HCT116 (cell line): ENCODE measurements at regions not wholly inside any gene's neighbourhood (a gene's known extent, or its start where the extent isn't known, plus 50 kb on each side); places are given as distances from the start of the nearest gene placed in this dataset.

Experiments used
- ATAC-seq: fragments of 200-7000 bp; cut with Tn5 transposase; 2 replicates; pipeline ENCODE4 v1.9.1; 2020; ENCODE audit warnings: mild to moderate bottlenecking, moderate library complexity
- BruUV-seq: library from RNA; stranded (reverse); fragments of 400-500 nt; replicated peaks from 2 replicates; lab custom pipeline; 2021; lab: Mats Ljungman, UMichigan
- CTCF ChIA-PET: fragments of 300-600 bp; sonication (Branson Sonifier 250); formaldehyde crosslinking; loops from one replicate; lab custom pipeline; 2021; ENCODE audit warnings: antibody characterized with exemption; lab: Charles Lee
- POLR2A ChIA-PET: fragments of 300-600, 350-600 bp; sonication (Branson Sonifier 250); formaldehyde crosslinking; loops from one replicate; lab custom pipeline; 2021; ENCODE audit warnings: antibody characterized with exemption; lab: Charles Lee
- RAD21 ChIA-PET, 2 experiments: fragments of 300-600 bp; sonication (Branson Sonifier 250); formaldehyde crosslinking; loops; one replicate each; lab custom pipeline; 2023; ENCODE audit warnings: low total read pairs in 2 of 2; ENCODE audit not compliant: uncharacterized antibody in 2 of 2, unreplicated experiment in 2 of 2, low non-redundant PET in 1 of 2; lab: Charles Lee
- DNase-seq: peaks from one replicate; pipeline ENCODE4 v3.0.0-alpha.2; 2010; ENCODE audit warnings: low read depth, low spot score
- H2AFZ ChIP-seq: fragments of 200-600 bp; shearing (Covaris generic), sonication (generic); 2 replicates; pipeline ENCODE4 v1.6.1; 2017; ENCODE audit warnings: low read depth, mixed run types, mixed read lengths, antibody characterized with exemption, low read length; ENCODE audit not compliant: poor library complexity, severe bottlenecking
- H3K27ac ChIP-seq: 2 replicates; pipeline ENCODE4 v1.5.1; 2012; ENCODE audit warnings: low read depth, low read length
- H3K27me3 ChIP-seq: fragments of 200-600 bp; sonication (generic); 2 replicates; pipeline ENCODE4 v1.6.1; 2016; ENCODE audit warnings: mixed run types, low read length, mixed read lengths; ENCODE audit not compliant: insufficient read depth
- H3K36me3 ChIP-seq, 2 experiments: fragments of 200-500 bp in 1 of 2; fragments of 200-600 bp in 1 of 2; sonication (Bioruptor generic) in 1 of 2; sonication (generic) in 1 of 2; 2 replicates each; pipeline versions ENCODE4 v1.5.1 to v1.6.1; 2014 to 2016; ENCODE audit warnings: low read length in 2 of 2, inconsistent platforms in 1 of 2, mixed read lengths in 1 of 2, mixed run types in 1 of 2; ENCODE audit not compliant: insufficient read depth in 2 of 2, control insufficient read depth in 1 of 2
- H3K4me1 ChIP-seq, 2 experiments: fragments of 200-600 bp in 1 of 2; sonication (generic) in 1 of 2; 2 replicates each; pipeline versions ENCODE4 v1.5.1 to v1.6.1; 2012 to 2017; ENCODE audit warnings: low read length in 2 of 2, inconsistent platforms in 1 of 2, mild to moderate bottlenecking in 1 of 2, mixed read lengths in 1 of 2, mixed run types in 1 of 2, moderate library complexity in 1 of 2; ENCODE audit not compliant: insufficient read depth in 2 of 2, control insufficient read depth in 1 of 2
- H3K4me2 ChIP-seq: fragments of 200-600 bp; sonication (generic); 2 replicates; pipeline ENCODE4 v1.6.1; 2017; ENCODE audit warnings: mixed run types, low read length, mixed read lengths
- H3K4me3 ChIP-seq, 2 experiments: fragments of 200-600 bp in 1 of 2; sonication (generic) in 1 of 2; replicated peaks in 1 of 2; 2 replicates each; pipeline ENCODE4 v1.5.1; 2011 to 2016; ENCODE audit warnings: low read length in 2 of 2, control low read depth in 1 of 2, low read depth in 1 of 2, mild to moderate bottlenecking in 1 of 2, mixed read lengths in 1 of 2, mixed run types in 1 of 2
- H3K79me2 ChIP-seq: fragments of 200-600 bp; sonication (generic); 2 replicates; pipeline ENCODE4 v1.6.1; 2017; ENCODE audit warnings: mild to moderate bottlenecking, mixed run types, low read length, moderate library complexity, mixed read lengths; ENCODE audit not compliant: insufficient read depth
- H3K9ac ChIP-seq: fragments of 200-600 bp; sonication (generic); 2 replicates; pipeline ENCODE4 v1.6.1; 2016; ENCODE audit warnings: low read length, mixed read lengths
- H3K9me2 ChIP-seq: fragments of 200-600 bp; sonication (generic), shearing (Covaris generic); 2 replicates; pipeline ENCODE4 v1.6.1; 2017; ENCODE audit warnings: mixed run types, mild to moderate bottlenecking, moderate library complexity; ENCODE audit not compliant: insufficient read depth
- H3K9me3 ChIP-seq, 2 experiments: fragments of 200-500 bp in 1 of 2; fragments of 200-600 bp in 1 of 2; sonication (Bioruptor generic) in 1 of 2; sonication (generic) in 1 of 2; 2 replicates each; pipeline ENCODE4 v1.6.1; 2014 to 2017; ENCODE audit warnings: low read length in 2 of 2, mixed read lengths in 2 of 2, inconsistent platforms in 1 of 2, low read depth in 1 of 2, mild to moderate bottlenecking in 1 of 2, mixed run types in 1 of 2, moderate library complexity in 1 of 2; ENCODE audit not compliant: control insufficient read depth in 1 of 2, insufficient read depth in 1 of 2
- H4K20me1 ChIP-seq: fragments of 200-600 bp; sonication (generic), shearing (Covaris generic); 2 replicates; pipeline ENCODE4 v1.6.1; 2017; ENCODE audit warnings: mixed run types, mild to moderate bottlenecking, moderate library complexity; ENCODE audit not compliant: insufficient read depth
- CBX3 ChIP-seq: IDR thresholded peaks from 2 replicates; pipeline ENCODE4 v1.6.1; 2012; ENCODE audit warnings: low read depth
- EGR1 ChIP-seq: IDR thresholded peaks from 2 replicates; pipeline ENCODE4 v1.6.1; 2012; ENCODE audit warnings: low read depth
- FOSL1 ChIP-seq: IDR thresholded peaks from 2 replicates; pipeline ENCODE4 v1.6.1; 2012; ENCODE audit warnings: low read depth
- POLR2A ChIP-seq: IDR thresholded peaks from 2 replicates; pipeline ENCODE4 v1.7.0; 2011; ENCODE audit warnings: borderline replicate concordance; ENCODE audit not compliant: insufficient read depth, insufficient read length; ENCODE audit errors: extremely low read depth
- POLR2AphosphoS5 ChIP-seq: IDR thresholded peaks from 2 replicates; pipeline ENCODE4 v1.6.1; 2011; ENCODE audit warnings: mild to moderate bottlenecking, low read depth, low read length, moderate library complexity
- RAD21 ChIP-seq: IDR thresholded peaks from 2 replicates; pipeline ENCODE4 v1.6.1; 2012; ENCODE audit warnings: low read depth, mild to moderate bottlenecking
- SIN3A ChIP-seq: IDR thresholded peaks from 2 replicates; pipeline ENCODE4 v1.6.1; 2012; ENCODE audit warnings: low read depth
- SRF ChIP-seq: IDR thresholded peaks from 2 replicates; pipeline ENCODE4 v1.6.1; 2012; ENCODE audit warnings: low read depth
- YY1 ChIP-seq: IDR thresholded peaks from 2 replicates; pipeline ENCODE4 v1.6.1; 2011; ENCODE audit warnings: low read length, low read depth, moderate library complexity, mild to moderate bottlenecking; ENCODE audit not compliant: insufficient replicate concordance; ENCODE audit errors: extremely low read depth
- ZFX ChIP-seq: fragments of 450-650 bp; IDR thresholded peaks from 2 replicates; pipeline ENCODE4 v1.6.1; 2017
- ZNF274 ChIP-seq: fragments of 200-500 bp; sonication (Bioruptor generic); IDR thresholded peaks from 2 replicates; pipeline ENCODE4 v1.6.1; 2014; ENCODE audit warnings: mild to moderate bottlenecking, low read depth, low read length, inconsistent platforms
- intact Hi-C: fragments of 100-400 bp; cut with micrococcal nuclease; formaldehyde crosslinking; loops from 2 replicates; pipeline ENCODE4 v1.10.0; 2022
- TF ChIP-seq, protein P1 (sequence below), 3 experiments: fragments of 200-600 bp in 1 of 3; sonication (generic) in 1 of 3; IDR thresholded peaks in 2 of 3; conservative IDR thresholded peaks in 1 of 3; 2 replicates each; pipeline ENCODE4 v1.5.1; 2012 to 2017; ENCODE audit warnings: low read depth in 2 of 3, low read length in 2 of 3, antibody characterized with exemption in 1 of 3, borderline replicate concordance in 1 of 3, control low read depth in 1 of 3, mild to moderate bottlenecking in 1 of 3, mixed read lengths in 1 of 3, mixed run types in 1 of 3, moderate library complexity in 1 of 3; ENCODE audit not compliant: insufficient read depth in 1 of 3
- TF ChIP-seq, protein P2 (sequence below): IDR thresholded peaks from 2 replicates; pipeline ENCODE4 v1.6.1; 2011; ENCODE audit warnings: mild to moderate bottlenecking, low read length, moderate library complexity; ENCODE audit not compliant: insufficient replicate concordance; ENCODE audit errors: extremely low read depth

DNA sequence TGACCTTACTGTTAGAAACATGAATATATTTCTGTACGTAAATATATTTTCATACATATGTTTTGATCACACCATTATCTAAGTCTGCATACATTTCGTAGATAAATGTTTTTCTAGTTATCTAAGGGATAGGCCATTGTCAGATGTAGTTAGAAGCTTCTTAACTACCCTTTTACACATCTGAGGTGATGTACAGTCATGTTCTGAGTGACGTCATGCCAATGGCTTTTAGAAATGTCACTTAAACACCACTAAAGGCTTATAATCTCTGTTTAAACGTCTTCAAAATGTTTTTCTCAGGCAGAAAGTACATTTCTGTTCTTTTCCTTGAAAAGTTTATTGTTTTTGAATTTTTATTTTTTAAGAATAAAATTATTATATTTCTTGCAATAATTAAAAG is 781.9 kb downstream of the MRPL39 start:
- no TSS peak for BruUV-seq

More for the DNA sequence above, 781.9 kb downstream of the MRPL39 start:
- no peak for TF ChIP-seq CBX3
- TF ChIP-seq, protein P1, sequence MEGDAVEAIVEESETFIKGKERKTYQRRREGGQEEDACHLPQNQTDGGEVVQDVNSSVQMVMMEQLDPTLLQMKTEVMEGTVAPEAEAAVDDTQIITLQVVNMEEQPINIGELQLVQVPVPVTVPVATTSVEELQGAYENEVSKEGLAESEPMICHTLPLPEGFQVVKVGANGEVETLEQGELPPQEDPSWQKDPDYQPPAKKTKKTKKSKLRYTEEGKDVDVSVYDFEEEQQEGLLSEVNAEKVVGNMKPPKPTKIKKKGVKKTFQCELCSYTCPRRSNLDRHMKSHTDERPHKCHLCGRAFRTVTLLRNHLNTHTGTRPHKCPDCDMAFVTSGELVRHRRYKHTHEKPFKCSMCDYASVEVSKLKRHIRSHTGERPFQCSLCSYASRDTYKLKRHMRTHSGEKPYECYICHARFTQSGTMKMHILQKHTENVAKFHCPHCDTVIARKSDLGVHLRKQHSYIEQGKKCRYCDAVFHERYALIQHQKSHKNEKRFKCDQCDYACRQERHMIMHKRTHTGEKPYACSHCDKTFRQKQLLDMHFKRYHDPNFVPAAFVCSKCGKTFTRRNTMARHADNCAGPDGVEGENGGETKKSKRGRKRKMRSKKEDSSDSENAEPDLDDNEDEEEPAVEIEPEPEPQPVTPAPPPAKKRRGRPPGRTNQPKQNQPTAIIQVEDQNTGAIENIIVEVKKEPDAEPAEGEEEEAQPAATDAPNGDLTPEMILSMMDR (IDR thresholded peaks at IDR 0.05 in 2 of 3, conservative IDR thresholded peaks at IDR 0.05 in 1 of 3; ENCODE audit: borderline replicate concordance in 1 of 3, insufficient read depth in 1 of 3, low read depth in 2 of 3, low read length in 2 of 3), result no peak
- no peak for TF ChIP-seq ZFX
- TF ChIP-seq FOSL1, result no peak
- no peak for TF ChIP-seq YY1
- no peak for TF ChIP-seq POLR2AphosphoS5
- no peak for TF ChIP-seq POLR2A
- TF ChIP-seq EGR1, result no peak
- TF ChIP-seq ZNF274, result no peak
- TF ChIP-seq, protein P2, sequence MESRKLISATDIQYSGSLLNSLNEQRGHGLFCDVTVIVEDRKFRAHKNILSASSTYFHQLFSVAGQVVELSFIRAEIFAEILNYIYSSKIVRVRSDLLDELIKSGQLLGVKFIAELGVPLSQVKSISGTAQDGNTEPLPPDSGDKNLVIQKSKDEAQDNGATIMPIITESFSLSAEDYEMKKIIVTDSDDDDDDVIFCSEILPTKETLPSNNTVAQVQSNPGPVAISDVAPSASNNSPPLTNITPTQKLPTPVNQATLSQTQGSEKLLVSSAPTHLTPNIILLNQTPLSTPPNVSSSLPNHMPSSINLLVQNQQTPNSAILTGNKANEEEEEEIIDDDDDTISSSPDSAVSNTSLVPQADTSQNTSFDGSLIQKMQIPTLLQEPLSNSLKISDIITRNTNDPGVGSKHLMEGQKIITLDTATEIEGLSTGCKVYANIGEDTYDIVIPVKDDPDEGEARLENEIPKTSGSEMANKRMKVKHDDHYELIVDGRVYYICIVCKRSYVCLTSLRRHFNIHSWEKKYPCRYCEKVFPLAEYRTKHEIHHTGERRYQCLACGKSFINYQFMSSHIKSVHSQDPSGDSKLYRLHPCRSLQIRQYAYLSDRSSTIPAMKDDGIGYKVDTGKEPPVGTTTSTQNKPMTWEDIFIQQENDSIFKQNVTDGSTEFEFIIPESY, result no peak
- no peak for TF ChIP-seq SRF
- TF ChIP-seq RAD21, result no peak
- TF ChIP-seq SIN3A, result no peak
- Histone ChIP-seq H3K4me3 (no peak overlapping the region), H3K9me2 (no peaks in the 10 kb centered on the region), H3K9ac (no peak overlapping the region), H3K4me2 (no peak overlapping the region), H3K36me3 (no peaks in the 10 kb centered on the region), H3K79me2 (no peaks in the 10 kb centered on the region), H3K27ac (no peak overlapping the region), H3K27me3 (no peaks in the 10 kb centered on the region), H3K4me1 (no peaks in the 10 kb centered on the region), H2AFZ (no peak overlapping the region), H3K9me3 (peaks cover 15 to 34% of the 10 kb centered on the region in 2 experiments; a peak in 2 of 4 replicates), H4K20me1 (no peaks in the 10 kb centered on the region)
- RAD21 ChIA-PET, result no interaction called here
- POLR2A ChIA-PET, result no interaction called here
- CTCF ChIA-PET, result no interaction called here
- intact Hi-C loops, result no loop called here
- DNase-seq (no peak), ATAC-seq (no peak)
